GM23338 (cell line): ENCODE measurements at regions not wholly inside any gene's neighbourhood (a gene's known extent, or its start where the extent isn't known, plus 50 kb on each side); places are given as distances from the start of the nearest gene placed in this dataset.

ENCODE experiments used
- ATAC-seq: fragments of 200-7000 bp; cut with Tn5 transposase; 3 replicates; pipeline ENCODE4 v1.9.1; 2020
- DNase-seq: peaks from one replicate; pipeline ENCODE4 v3.0.0-alpha.2; 2015; ENCODE audit warnings: low spot score
- H2AFZ ChIP-seq: fragments of 200-600 bp; sonication (generic); 2 replicates; pipeline ENCODE4 v1.8.0; 2016; ENCODE audit warnings: antibody characterized with exemption, mild to moderate bottlenecking, moderate library complexity
- H3F3A ChIP-seq: fragments of 200-600 bp; sonication (generic); replicated peaks from 2 replicates; pipeline ENCODE4 v1.8.0; 2017; ENCODE audit warnings: antibody characterized with exemption, mixed run types, low read depth
- H3K27ac ChIP-seq: fragments of 200-600 bp; sonication (generic); 2 replicates; pipeline ENCODE4 v1.6.1; 2016; ENCODE audit warnings: low read depth
- H3K27me3 ChIP-seq: fragments of 200-600 bp; sonication (generic); 2 replicates; pipeline ENCODE4 v1.8.0; 2016; ENCODE audit warnings: mild to moderate bottlenecking, mixed run types, moderate library complexity; ENCODE audit not compliant: insufficient read depth
- H3K36me3 ChIP-seq: fragments of 200-600 bp; sonication (generic); 2 replicates; pipeline ENCODE4 v1.8.0; 2016; ENCODE audit warnings: mild to moderate bottlenecking; ENCODE audit not compliant: insufficient read depth
- H3K4me1 ChIP-seq: fragments of 200-600 bp; sonication (generic); 2 replicates; pipeline ENCODE4 v1.8.0; 2016; ENCODE audit warnings: mild to moderate bottlenecking, moderate library complexity; ENCODE audit not compliant: insufficient read depth
- H3K4me2 ChIP-seq: fragments of 200-600 bp; sonication (generic); 2 replicates; pipeline ENCODE4 v1.7.1; 2017; ENCODE audit warnings: mixed run types
- H3K4me3 ChIP-seq: fragments of 200-600 bp; sonication (generic); 2 replicates; pipeline ENCODE4 v1.6.1; 2016; ENCODE audit warnings: mixed run types
- H3K79me2 ChIP-seq: fragments of 200-600 bp; sonication (generic); replicated peaks from 2 replicates; pipeline ENCODE4 v1.8.0; 2017; ENCODE audit warnings: mild to moderate bottlenecking; ENCODE audit not compliant: insufficient read depth
- H3K9me2 ChIP-seq: fragments of 200-600 bp; sonication (generic); 2 replicates; pipeline ENCODE4 v1.8.0; 2017; ENCODE audit not compliant: insufficient read depth
- H4K20me1 ChIP-seq: fragments of 200-600 bp; sonication (generic); replicated peaks from 2 replicates; pipeline ENCODE4 v1.8.0; 2017; ENCODE audit warnings: mild to moderate bottlenecking; ENCODE audit not compliant: insufficient read depth
- H3K27ac Mint-ChIP-seq: 2 replicates; pipeline ENCODE4 v1.8.0; 2020; ENCODE audit warnings: inconsistent platforms, mild to moderate bottlenecking, moderate library complexity, mixed read lengths
- H3K27me3 Mint-ChIP-seq: 3 replicates; pipeline ENCODE4 v1.8.0; 2022; ENCODE audit warnings: low read depth, mild to moderate bottlenecking, moderate library complexity, mixed read lengths, inconsistent platforms; ENCODE audit not compliant: insufficient read depth, poor library complexity
- H3K36me3 Mint-ChIP-seq: 3 replicates; pipeline ENCODE4 v1.8.0; 2021; ENCODE audit warnings: low read depth, mild to moderate bottlenecking, inconsistent platforms, moderate library complexity, mixed read lengths
- H3K4me1 Mint-ChIP-seq: 3 replicates; pipeline ENCODE4 v1.8.0; 2020; ENCODE audit warnings: mild to moderate bottlenecking, inconsistent platforms, mixed read lengths
- H3K4me3 Mint-ChIP-seq: 3 replicates; pipeline ENCODE4 v1.8.0; 2021; ENCODE audit warnings: moderate library complexity, mild to moderate bottlenecking, inconsistent platforms, mixed read lengths
- H3K9me3 Mint-ChIP-seq: 3 replicates; pipeline ENCODE4 v1.8.0; 2020; ENCODE audit warnings: moderate library complexity, mild to moderate bottlenecking, inconsistent platforms, mixed read lengths
- CTCF ChIP-seq, 2 experiments: fragments of 200-600 bp in 1 of 2; sonication (generic) in 1 of 2; conservative IDR thresholded peaks; 2 replicates each; pipeline versions ENCODE4 v1.5.1 to v1.6.1; 2016 to 2017; ENCODE audit warnings: antibody characterized with exemption in 2 of 2, low read depth in 2 of 2, mild to moderate bottlenecking in 2 of 2, moderate library complexity in 1 of 2
- EZH2 ChIP-seq: fragments of 200-600 bp; sonication (generic); IDR thresholded peaks from one replicate; pipeline ENCODE4 v1.8.0; 2017; ENCODE audit warnings: antibody characterized with exemption, mild to moderate bottlenecking, low read depth; ENCODE audit not compliant: unreplicated experiment
- EZH2phosphoT487 ChIP-seq: fragments of 200-600 bp; sonication (generic); IDR thresholded peaks from one replicate; pipeline ENCODE4 v1.8.1; 2018; ENCODE audit warnings: antibody characterized with exemption; ENCODE audit not compliant: unreplicated experiment
- JUNB ChIP-seq: IDR thresholded peaks from one replicate; pipeline ENCODE4 v1.6.1; 2016; ENCODE audit warnings: antibody characterized with exemption; ENCODE audit not compliant: unreplicated experiment
- POLR2AphosphoS5 ChIP-seq: IDR thresholded peaks from 2 replicates; pipeline ENCODE4 v1.6.1; 2016; ENCODE audit warnings: antibody characterized with exemption, low read depth
- REST ChIP-seq: IDR thresholded peaks from one replicate; pipeline ENCODE4 v1.6.1; 2018; ENCODE audit warnings: antibody characterized with exemption; ENCODE audit not compliant: unreplicated experiment
- ZNF114 ChIP-seq: fragments of 250-450 bp; sonication (Bioruptor Pico); IDR thresholded peaks from 2 replicates; pipeline ENCODE4 v1.5.0; 2020; ENCODE audit warnings: mild to moderate bottlenecking, moderate library complexity
- ZNF331 ChIP-seq: fragments of 250-450 bp; sonication (Bioruptor Pico); IDR thresholded peaks from 2 replicates; pipeline ENCODE4 v1.5.0; 2020; ENCODE audit warnings: low read depth, mild to moderate bottlenecking, moderate library complexity
- TF ChIP-seq, protein P1 (sequence below): IDR thresholded peaks from 2 replicates; pipeline ENCODE4 v1.6.1; 2016; ENCODE audit warnings: antibody characterized with exemption

DNA sequence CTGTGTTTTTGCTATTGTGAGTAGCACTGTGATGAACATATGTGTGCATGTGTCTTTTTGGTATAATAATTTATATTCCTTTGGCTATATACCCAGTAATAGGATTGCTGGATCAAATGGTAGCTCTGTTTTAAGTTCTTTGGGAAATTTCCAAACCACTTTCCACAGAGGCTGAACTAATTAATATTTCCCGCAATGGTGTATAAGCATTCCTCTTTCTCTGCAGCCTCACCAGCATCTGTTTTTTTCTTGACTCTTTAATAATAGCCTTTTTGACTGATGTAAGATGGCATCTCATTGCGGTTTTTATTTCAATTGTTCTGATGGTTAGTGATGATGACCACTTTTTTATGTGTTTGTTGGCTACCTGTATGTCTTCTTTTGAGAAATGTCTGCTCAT is 247.7 kb upstream of the NDST3 start:
- H3K4me1 Mint-ChIP-seq = peaks cover 18% of the 10 kb centered on the region
- H3K9me2 ChIP-seq = no peaks in the 10 kb centered on the region
- no peak for ATAC-seq

DNA sequence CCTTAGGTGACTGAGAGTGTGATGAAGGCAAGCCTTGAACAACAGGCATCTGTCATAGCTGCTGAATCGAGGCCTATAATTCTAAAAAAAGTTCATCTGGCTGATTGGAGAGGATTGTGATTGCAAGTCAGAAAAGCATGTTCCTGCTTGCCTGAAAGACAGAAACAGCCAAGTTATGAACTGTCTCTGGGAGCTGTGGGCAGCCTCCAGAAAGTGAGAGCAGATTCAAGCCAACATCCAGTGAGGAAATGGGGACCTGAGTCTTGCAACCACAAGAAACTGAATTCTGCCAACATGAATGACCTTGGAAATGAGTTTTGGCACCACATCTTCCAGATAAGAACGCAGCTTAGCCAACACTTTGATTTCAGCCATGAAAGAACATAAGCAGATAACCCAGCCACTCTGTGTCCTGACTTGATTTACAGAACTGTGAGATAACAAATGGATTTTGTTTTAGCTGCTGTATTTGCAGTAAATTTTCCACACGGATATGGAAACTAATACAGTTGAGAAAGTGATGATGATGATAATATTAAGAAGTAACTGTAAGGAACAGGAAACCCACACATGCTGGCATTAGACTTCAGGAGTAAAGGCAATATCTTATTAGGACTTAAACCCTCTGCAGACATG is 240.3 kb upstream of the NDST3 start:
- no peak overlapping the region for H3K4me3 ChIP-seq
- H3K36me3 ChIP-seq = no peaks in the 10 kb centered on the region
- ATAC-seq = no peak
- no peaks in the 10 kb centered on the region for H3K9me2 ChIP-seq
- no peaks in the 10 kb centered on the region for H3K79me2 ChIP-seq
- H3K4me3 Mint-ChIP-seq = no peak overlapping the region
- H3K27me3 ChIP-seq = no peaks in the 10 kb centered on the region
- H3K27ac Mint-ChIP-seq = no peak overlapping the region
- H3K4me1 Mint-ChIP-seq = peaks cover 21% of the 10 kb centered on the region
- no peak overlapping the region for H3K27ac ChIP-seq
- H3K36me3 Mint-ChIP-seq = no peaks in the 10 kb centered on the region
- no peaks in the 10 kb centered on the region for H4K20me1 ChIP-seq
- DNase-seq = no peak
- peaks cover 9% of the 10 kb centered on the region for H3K4me1 ChIP-seq
- no peak overlapping the region for H3K4me2 ChIP-seq
- no peaks in the 10 kb centered on the region for H3F3A ChIP-seq
- H2AFZ ChIP-seq = no peak overlapping the region
- H3K27me3 Mint-ChIP-seq = no peaks in the 10 kb centered on the region
- H3K9me3 Mint-ChIP-seq = no peaks in the 10 kb centered on the region
- TF ChIP-seq JUNB = no peak
- TF ChIP-seq ZNF331 (CRISPR knock-in tag) = no peak
- TF ChIP-seq EZH2 = no peak
- TF ChIP-seq, protein P1, sequence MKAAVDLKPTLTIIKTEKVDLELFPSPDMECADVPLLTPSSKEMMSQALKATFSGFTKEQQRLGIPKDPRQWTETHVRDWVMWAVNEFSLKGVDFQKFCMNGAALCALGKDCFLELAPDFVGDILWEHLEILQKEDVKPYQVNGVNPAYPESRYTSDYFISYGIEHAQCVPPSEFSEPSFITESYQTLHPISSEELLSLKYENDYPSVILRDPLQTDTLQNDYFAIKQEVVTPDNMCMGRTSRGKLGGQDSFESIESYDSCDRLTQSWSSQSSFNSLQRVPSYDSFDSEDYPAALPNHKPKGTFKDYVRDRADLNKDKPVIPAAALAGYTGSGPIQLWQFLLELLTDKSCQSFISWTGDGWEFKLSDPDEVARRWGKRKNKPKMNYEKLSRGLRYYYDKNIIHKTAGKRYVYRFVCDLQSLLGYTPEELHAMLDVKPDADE = no peak
- TF ChIP-seq ZNF114 = no peak
- TF ChIP-seq REST = no peak

More for the DNA sequence above, 247.7 kb upstream of the NDST3 start:
- Histone ChIP-seq H3K36me3 (no peaks in the 10 kb centered on the region), H3K79me2 (no peaks in the 10 kb centered on the region), H4K20me1 (no peaks in the 10 kb centered on the region), H3K4me1 (peaks cover 9% of the 10 kb centered on the region), H2AFZ (no peak overlapping the region), H3K27ac (no peak overlapping the region), H3K27me3 (no peaks in the 10 kb centered on the region), H3K4me2 (no peak overlapping the region), H3K4me3 (no peak overlapping the region), H3F3A (no peaks in the 10 kb centered on the region)
- no peak for TF ChIP-seq CTCF (conservative IDR thresholded peaks at IDR 0.05; ENCODE audit: low read depth in 2 of 2)
- no peak for TF ChIP-seq ZNF331 (CRISPR knock-in tag)
- TF ChIP-seq EZH2phosphoT487 = no peak
- TF ChIP-seq POLR2AphosphoS5 = no peak
- no peak for TF ChIP-seq ZNF114
- H3K27me3 Mint-ChIP-seq = no peaks in the 10 kb centered on the region
- H3K27ac Mint-ChIP-seq = no peak overlapping the region
- H3K36me3 Mint-ChIP-seq = no peaks in the 10 kb centered on the region
- no peaks in the 10 kb centered on the region for H3K9me3 Mint-ChIP-seq
- no peak for DNase-seq
- H3K4me3 Mint-ChIP-seq = no peak overlapping the region
